Hepatocyte (in vitro differentiated cells): ENCODE measurements at regions not wholly inside any gene's neighbourhood (a gene's known extent, or its start where the extent isn't known, plus 50 kb on each side); places are given as distances from the start of the nearest gene placed in this dataset.

Experiments used
- DNase-seq: peaks from one replicate; pipeline ENCODE4 v3.0.0-alpha.2; 2016; ENCODE audit warnings: low spot score
- H2AFZ ChIP-seq: fragments of 200-600 bp; sonication (generic); 2 replicates; pipeline ENCODE4 v1.6.0; 2016; ENCODE audit warnings: antibody characterized with exemption, mild to moderate bottlenecking
- H3K27ac ChIP-seq: fragments of 200-600 bp; sonication (generic); 2 replicates; pipeline ENCODE4 v1.5.1; 2016; ENCODE audit warnings: mild to moderate bottlenecking
- H3K27me3 ChIP-seq: fragments of 200-600 bp; sonication (generic); 2 replicates; pipeline ENCODE4 v1.6.1; 2016
- H3K36me3 ChIP-seq: fragments of 200-600 bp; sonication (generic); replicated peaks from 2 replicates; pipeline ENCODE4 v1.5.1; 2016; ENCODE audit warnings: low read depth; ENCODE audit not compliant: insufficient read depth
- H3K4me1 ChIP-seq: fragments of 200-600 bp; sonication (generic); 2 replicates; pipeline ENCODE4 v1.5.1; 2016; ENCODE audit warnings: mild to moderate bottlenecking, moderate library complexity; ENCODE audit not compliant: insufficient read depth
- H3K4me2 ChIP-seq: fragments of 200-600 bp; sonication (generic); 2 replicates; pipeline ENCODE4 v1.6.0; 2016
- H3K4me3 ChIP-seq: fragments of 200-600 bp; sonication (generic); 2 replicates; pipeline ENCODE4 v1.5.1; 2016; ENCODE audit warnings: mild to moderate bottlenecking
- H3K79me2 ChIP-seq: fragments of 200-600 bp; sonication (generic); 2 replicates; pipeline ENCODE4 v1.6.0; 2017; ENCODE audit warnings: mild to moderate bottlenecking
- H3K9me2 ChIP-seq: fragments of 200-600 bp; sonication (generic); replicated peaks from 2 replicates; pipeline ENCODE4 v1.6.0; 2017; ENCODE audit warnings: mild to moderate bottlenecking; ENCODE audit not compliant: insufficient read depth
- H3K9me3 ChIP-seq: fragments of 200-600 bp; sonication (generic); 2 replicates; pipeline ENCODE4 v1.5.1; 2016; ENCODE audit warnings: low read depth, mild to moderate bottlenecking
- H4K20me1 ChIP-seq: fragments of 200-600 bp; sonication (generic); 2 replicates; pipeline ENCODE4 v1.6.0; 2016; ENCODE audit warnings: mild to moderate bottlenecking; ENCODE audit not compliant: insufficient read depth, poor library complexity, severe bottlenecking
- EZH2 ChIP-seq: fragments of 200-600 bp; sonication (generic); IDR thresholded peaks from 2 replicates; pipeline ENCODE4 v1.6.1; 2016; ENCODE audit warnings: antibody characterized with exemption, mild to moderate bottlenecking, borderline replicate concordance
- EZH2phosphoT487 ChIP-seq: fragments of 200-600 bp; sonication (generic); IDR thresholded peaks from one replicate; pipeline ENCODE4 v1.6.1; 2018; ENCODE audit warnings: antibody characterized with exemption, mild to moderate bottlenecking, low read depth, moderate library complexity; ENCODE audit not compliant: unreplicated experiment, severe bottlenecking
- WGBS: methylation state at CpG from one replicate; pipeline ENCODE4 v1.1.6; 2016; ENCODE audit warnings: low lambda C conversion rate; ENCODE audit errors: missing lambda C conversion rate; 5-methylcytosine and 5-hydroxymethylcytosine counted together
- TF ChIP-seq, protein P1 (sequence below): fragments of 200-600 bp; sonication (generic); IDR thresholded peaks from 2 replicates; pipeline ENCODE4 v1.5.1; 2016; ENCODE audit warnings: antibody characterized with exemption, mild to moderate bottlenecking; ENCODE audit not compliant: poor library complexity

DNA sequence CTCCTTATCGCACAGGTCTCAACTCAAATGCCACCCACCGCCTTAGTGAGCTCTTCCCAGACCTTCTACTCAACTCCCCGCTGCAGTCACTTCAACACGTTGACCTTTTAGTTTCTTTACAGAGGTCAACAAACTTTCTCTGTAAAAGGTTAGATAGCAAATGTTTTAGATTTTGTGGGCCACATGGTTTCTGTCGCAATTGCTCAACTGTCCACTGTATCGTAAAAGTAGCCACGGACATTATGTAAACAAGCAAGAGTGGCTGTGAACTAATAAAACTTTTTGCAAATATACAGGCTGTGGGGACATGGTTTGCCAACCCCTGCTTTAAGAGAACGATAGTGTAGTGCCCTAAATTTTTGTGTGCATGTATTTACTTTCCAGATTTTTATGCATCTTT is 247.6 kb upstream of the TSHZ2 start:
- H3K9me3 ChIP-seq: no peaks in the 10 kb centered on the region
- TF ChIP-seq, protein P1, sequence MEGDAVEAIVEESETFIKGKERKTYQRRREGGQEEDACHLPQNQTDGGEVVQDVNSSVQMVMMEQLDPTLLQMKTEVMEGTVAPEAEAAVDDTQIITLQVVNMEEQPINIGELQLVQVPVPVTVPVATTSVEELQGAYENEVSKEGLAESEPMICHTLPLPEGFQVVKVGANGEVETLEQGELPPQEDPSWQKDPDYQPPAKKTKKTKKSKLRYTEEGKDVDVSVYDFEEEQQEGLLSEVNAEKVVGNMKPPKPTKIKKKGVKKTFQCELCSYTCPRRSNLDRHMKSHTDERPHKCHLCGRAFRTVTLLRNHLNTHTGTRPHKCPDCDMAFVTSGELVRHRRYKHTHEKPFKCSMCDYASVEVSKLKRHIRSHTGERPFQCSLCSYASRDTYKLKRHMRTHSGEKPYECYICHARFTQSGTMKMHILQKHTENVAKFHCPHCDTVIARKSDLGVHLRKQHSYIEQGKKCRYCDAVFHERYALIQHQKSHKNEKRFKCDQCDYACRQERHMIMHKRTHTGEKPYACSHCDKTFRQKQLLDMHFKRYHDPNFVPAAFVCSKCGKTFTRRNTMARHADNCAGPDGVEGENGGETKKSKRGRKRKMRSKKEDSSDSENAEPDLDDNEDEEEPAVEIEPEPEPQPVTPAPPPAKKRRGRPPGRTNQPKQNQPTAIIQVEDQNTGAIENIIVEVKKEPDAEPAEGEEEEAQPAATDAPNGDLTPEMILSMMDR: no peak
- no peak for TF ChIP-seq EZH2phosphoT487
- TF ChIP-seq EZH2: no peak
- no peaks in the 10 kb centered on the region for H4K20me1 ChIP-seq
- H3K36me3 ChIP-seq: no peaks in the 10 kb centered on the region
- no peak overlapping the region for H2AFZ ChIP-seq
- H3K9me2 ChIP-seq: no peaks in the 10 kb centered on the region
- DNase-seq: no peak
- H3K4me2 ChIP-seq: peak overlapping the region; percentile 6
- H3K27me3 ChIP-seq: no peaks in the 10 kb centered on the region
- 39% methylated on average over 8 of the region's 8 CpGs for WGBS
- no peak overlapping the region for H3K27ac ChIP-seq
- H3K79me2 ChIP-seq: no peaks in the 10 kb centered on the region
- peaks cover 11% of the 10 kb centered on the region for H3K4me1 ChIP-seq
- H3K4me3 ChIP-seq: no peak overlapping the region

DNA sequence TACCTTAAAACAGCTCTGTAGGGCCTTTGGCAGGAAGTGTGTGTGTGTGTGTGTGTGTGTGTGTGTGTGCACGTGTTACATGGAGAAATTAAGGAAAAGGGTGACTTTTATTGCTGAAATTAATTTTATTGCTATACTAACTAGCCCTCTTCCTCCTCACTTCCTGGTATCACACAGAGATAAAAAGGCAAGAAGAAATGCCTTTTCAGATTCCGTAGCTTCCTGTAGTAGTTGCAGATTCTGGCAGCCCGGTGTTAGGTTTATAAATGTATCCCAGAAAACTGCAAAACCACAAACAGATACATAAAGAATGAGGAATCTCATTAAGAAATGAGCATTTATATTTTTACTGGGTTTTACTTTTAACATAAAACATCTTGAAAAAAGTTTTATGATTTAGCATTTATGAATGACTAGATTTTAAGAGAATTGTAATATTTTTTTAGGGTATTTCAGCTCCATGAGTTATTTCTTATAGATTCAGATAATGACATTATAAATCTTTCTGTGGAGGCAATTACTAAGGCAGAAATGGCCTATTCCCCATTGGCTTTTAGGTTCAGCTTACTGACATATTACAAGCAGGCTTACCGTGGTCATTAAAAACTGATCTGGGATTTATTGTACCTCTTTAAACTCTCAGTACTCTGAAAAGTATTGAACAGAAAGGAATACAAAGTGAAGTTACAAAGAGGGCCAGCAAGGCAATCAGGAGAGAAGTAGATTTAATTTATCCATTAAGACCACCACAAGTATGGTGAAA is 249.1 kb upstream of the TSHZ2 start:
- Histone ChIP-seq H3K79me2 (no peaks in the 10 kb centered on the region), H3K27me3 (no peaks in the 10 kb centered on the region), H2AFZ (no peak overlapping the region), H3K4me3 (no peak overlapping the region), H3K4me1 (peaks cover 11% of the 10 kb centered on the region), H3K9me3 (no peaks in the 10 kb centered on the region), H4K20me1 (no peaks in the 10 kb centered on the region), H3K27ac (no peak overlapping the region), H3K4me2 (no peak overlapping the region), H3K9me2 (no peaks in the 10 kb centered on the region), H3K36me3 (no peaks in the 10 kb centered on the region)
- WGBS: 55% methylated on average over 4 of the region's 4 CpGs
- TF ChIP-seq EZH2phosphoT487: no peak
- no peak for TF ChIP-seq EZH2
- TF ChIP-seq, protein P1: no peak
- DNase-seq: no peak

DNA sequence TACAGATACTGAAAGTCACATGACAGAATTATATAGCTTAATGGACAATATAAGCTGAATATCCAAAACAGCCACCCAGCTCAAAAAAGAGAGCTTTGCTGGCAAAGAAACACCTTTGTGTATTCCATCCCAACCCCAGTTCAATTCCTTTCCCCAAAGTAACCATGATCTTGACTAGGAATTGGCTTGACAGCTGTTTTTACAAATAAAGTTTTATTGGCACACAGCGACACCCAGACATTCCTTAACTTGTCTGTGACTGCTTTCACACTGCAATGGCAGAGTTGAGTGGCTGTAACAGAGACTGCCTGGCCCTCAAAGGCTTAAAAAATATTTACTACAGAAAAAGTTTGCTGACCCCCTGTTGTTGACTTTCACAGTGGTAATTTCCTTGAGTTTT is 264.0 kb upstream of the TSHZ2 start:
- H3K36me3 ChIP-seq: no peaks in the 10 kb centered on the region
- DNase-seq: no peak
- no peak overlapping the region for H3K4me3 ChIP-seq
- no peak overlapping the region for H3K27ac ChIP-seq
- H3K4me2 ChIP-seq: no peak overlapping the region
- no peaks in the 10 kb centered on the region for H3K27me3 ChIP-seq
- H3K79me2 ChIP-seq: no peaks in the 10 kb centered on the region
- H3K9me3 ChIP-seq: no peaks in the 10 kb centered on the region
- H4K20me1 ChIP-seq: no peaks in the 10 kb centered on the region
- 94% methylated on average over 1 of the region's 1 CpG for WGBS
- TF ChIP-seq EZH2phosphoT487 (no peak), EZH2 (no peak)
- TF ChIP-seq, protein P1: no peak
- H3K4me1 ChIP-seq: no peaks in the 10 kb centered on the region
- no peak overlapping the region for H2AFZ ChIP-seq
- no peaks in the 10 kb centered on the region for H3K9me2 ChIP-seq
